ENCODE measurements at regions not wholly inside any gene's neighbourhood (a gene's known extent, or its start where the extent isn't known, plus 50 kb on each side); places are given as distances from the start of the nearest gene placed in this dataset.

GRCh38 chrX:115898382-115899001 lies 272.1 kb upstream of the AGTR2 start:
- Histone ChIP-seq H2AK9ac (replicated peaks; ENCODE audit: low read depth, low read length, poor library complexity) (no peak overlapping the region), H3K79me1 (ENCODE audit: low read depth in 1 of 2, low read length in 2 of 2) (no peaks in the 10 kb centered on the region), H3K18ac (ENCODE audit: low read depth, low read length) (no peak overlapping the region), H3K4me1 (ENCODE audit: control insufficient read depth, insufficient read depth, low read length) (no peaks in the 10 kb centered on the region), H3K9me1 (ENCODE audit: insufficient read depth, low read length) (no peaks in the 10 kb centered on the region), H2AK5ac (ENCODE audit: low read depth, low read length) (no peak overlapping the region), H3K27ac (ENCODE audit: insufficient read depth, low read length) (no peak overlapping the region), H3K9ac (ENCODE audit: low read depth, low read length) (no peak overlapping the region), H3K56ac (ENCODE audit: extremely low read depth, insufficient read depth, low read length) (no peak overlapping the region), H3K4me3 (ENCODE audit: insufficient read depth, low read depth, low read length) (no peak overlapping the region), H4K8ac (ENCODE audit: low read depth in 2 of 2, low read length in 2 of 2) (no peak overlapping the region), H3K36me3 (ENCODE audit: control insufficient read depth, insufficient read depth, low read length) (no peaks in the 10 kb centered on the region), H4K20me1 (ENCODE audit: insufficient read depth, low read length) (no peaks in the 10 kb centered on the region; the same call in 1 of the 2 replicates), H2BK20ac (ENCODE audit: low read depth, low read length) (no peak overlapping the region), H2BK5ac (ENCODE audit: low read depth, low read length, poor library complexity, severe bottlenecking) (no peak overlapping the region), H2BK15ac (ENCODE audit: low read depth, low read length) (no peak overlapping the region), H2BK120ac (ENCODE audit: low read depth, low read length) (no peak overlapping the region), H4K5ac (ENCODE audit: low read depth, low read length) (no peak overlapping the region), H3K14ac (replicated peaks; ENCODE audit: low read depth, low read length) (no peak overlapping the region), H4K91ac (ENCODE audit: insufficient read depth, low read depth, low read length) (no peak overlapping the region), H3K9me3 (ENCODE audit: control insufficient read depth, insufficient read depth, low read length) (peaks cover 15% of the 10 kb centered on the region; the same call in 1 of the 2 replicates), H3K27me3 (ENCODE audit: control insufficient read depth, insufficient read depth, low read length) (peaks cover 17% of the 10 kb centered on the region; the same call in 1 of the 2 replicates), H3K4me2 (ENCODE audit: low read depth, low read length) (no peak overlapping the region), H3K23ac (ENCODE audit: low read depth, low read length) (no peak overlapping the region), H3K4ac (ENCODE audit: low read depth, low read length) (no peak overlapping the region), H2AFZ (replicated peaks; ENCODE audit: low read length, poor library complexity) (no peak overlapping the region)
- BruUV-seq (replicated peaks), result no TSS peak
- dilution Hi-C loops (cut with HindIII; ENCODE audit: low sequenced_read_pairs, unreplicated experiment) (no loop called here), in situ Hi-C loops (cut with MboI; ENCODE audit: low sequenced_read_pairs) (no loop called here), intact Hi-C loops (cut with micrococcal nuclease) (no loop called here)
- ChIA-PET CTCF (no interaction called here), POLR2A (ENCODE audit: unreplicated experiment) (no interaction called here)
- ATAC-seq (ENCODE audit: low read depth), result no peak
- TF ChIP-seq RAD21 (IDR thresholded peaks at IDR 0.05; ENCODE audit: low read length) (peak; percentile 41), CTCF (conservative IDR thresholded peaks at IDR 0.05; ENCODE audit: low read depth, low read length) (0 out of 2 replicates have a peak, but pooled peaks have one; percentile 20), CEBPB (IDR thresholded peaks at IDR 0.05; ENCODE audit: low read depth, low read length) (no peak), MAZ (IDR thresholded peaks at IDR 0.05; ENCODE audit: borderline replicate concordance, low read depth, low read length) (0 out of 2 replicates have a peak, but pooled peaks have one; percentile 41), FOS (IDR thresholded peaks at IDR 0.05; ENCODE audit: low read depth, low read length) (no peak)
- DNase-seq, result peak; percentile 29
- WGBS, 2 experiments (ENCODE audit: extremely low coverage in 2 of 2, insufficient read length in 1 of 2), result 56% methylated on average over 5 of the region's 8 CpGs; no CpG with 5 or more reads in 1 of the 2 experiments
